ENCODE measurements at regions not wholly inside any gene's neighbourhood (a gene's known extent, or its start where the extent isn't known, plus 50 kb on each side); places are given as distances from the start of the nearest gene placed in this dataset.

DNA sequence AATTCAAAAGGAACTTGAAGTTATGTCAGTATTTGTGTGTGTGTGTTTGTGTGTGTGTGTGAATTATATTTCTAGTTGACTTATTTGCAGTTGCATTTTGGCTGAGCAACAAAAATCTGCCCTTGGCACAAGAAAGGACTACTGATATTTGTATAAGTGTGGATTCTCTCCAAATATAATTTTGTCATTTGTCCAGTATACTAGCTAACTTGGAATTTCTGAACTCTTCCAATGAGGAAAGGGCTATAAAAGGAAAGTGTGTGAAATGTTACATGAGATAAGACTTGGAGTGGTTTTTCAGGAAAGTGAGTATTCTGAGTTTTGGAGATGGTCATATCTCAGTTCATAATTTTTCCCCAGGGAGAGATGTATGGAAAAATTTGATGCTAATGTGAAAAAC is 1384.1 kb upstream of the B3GALT2 start:
- POLR2A ChIA-PET, result no interaction called here

GRCh38 chr1:194568610-194569009 is 1382.2 kb upstream of the B3GALT2 start:
- no peak for ATAC-seq
- Histone ChIP-seq H3K4me3 (replicated peaks in 1 of 2; ENCODE audit: low read depth in 1 of 2, low read length in 2 of 2) (no peak overlapping the region), H3K4me1 (ENCODE audit: control insufficient read depth in 1 of 2, insufficient read depth in 2 of 2, low read length in 2 of 2) (no peaks in the 10 kb centered on the region), H3K79me2 (ENCODE audit: insufficient read depth, low read length) (no peaks in the 10 kb centered on the region), H3K36me3 (ENCODE audit: control insufficient read depth in 1 of 2, insufficient read depth in 2 of 2, low read length in 2 of 2) (no peaks in the 10 kb centered on the region), H4K20me1 (ENCODE audit: insufficient read depth) (no peaks in the 10 kb centered on the region), H3K9me2 (ENCODE audit: insufficient read depth) (no peaks in the 10 kb centered on the region), H3K27me3 (ENCODE audit: insufficient read depth, low read length) (no peaks in the 10 kb centered on the region), H3K9ac (ENCODE audit: low read length) (no peak overlapping the region), H2AFZ (ENCODE audit: low read depth, low read length, poor library complexity, severe bottlenecking) (no peak overlapping the region), H3K4me2 (ENCODE audit: low read length) (no peak overlapping the region), H3K9me3 (ENCODE audit: control insufficient read depth in 1 of 2, insufficient read depth in 1 of 2, low read depth in 1 of 2, low read length in 2 of 2) (no peaks in the 10 kb centered on the region), H3K27ac (ENCODE audit: low read depth, low read length) (no peak overlapping the region)
- TF ChIP-seq, protein P1, sequence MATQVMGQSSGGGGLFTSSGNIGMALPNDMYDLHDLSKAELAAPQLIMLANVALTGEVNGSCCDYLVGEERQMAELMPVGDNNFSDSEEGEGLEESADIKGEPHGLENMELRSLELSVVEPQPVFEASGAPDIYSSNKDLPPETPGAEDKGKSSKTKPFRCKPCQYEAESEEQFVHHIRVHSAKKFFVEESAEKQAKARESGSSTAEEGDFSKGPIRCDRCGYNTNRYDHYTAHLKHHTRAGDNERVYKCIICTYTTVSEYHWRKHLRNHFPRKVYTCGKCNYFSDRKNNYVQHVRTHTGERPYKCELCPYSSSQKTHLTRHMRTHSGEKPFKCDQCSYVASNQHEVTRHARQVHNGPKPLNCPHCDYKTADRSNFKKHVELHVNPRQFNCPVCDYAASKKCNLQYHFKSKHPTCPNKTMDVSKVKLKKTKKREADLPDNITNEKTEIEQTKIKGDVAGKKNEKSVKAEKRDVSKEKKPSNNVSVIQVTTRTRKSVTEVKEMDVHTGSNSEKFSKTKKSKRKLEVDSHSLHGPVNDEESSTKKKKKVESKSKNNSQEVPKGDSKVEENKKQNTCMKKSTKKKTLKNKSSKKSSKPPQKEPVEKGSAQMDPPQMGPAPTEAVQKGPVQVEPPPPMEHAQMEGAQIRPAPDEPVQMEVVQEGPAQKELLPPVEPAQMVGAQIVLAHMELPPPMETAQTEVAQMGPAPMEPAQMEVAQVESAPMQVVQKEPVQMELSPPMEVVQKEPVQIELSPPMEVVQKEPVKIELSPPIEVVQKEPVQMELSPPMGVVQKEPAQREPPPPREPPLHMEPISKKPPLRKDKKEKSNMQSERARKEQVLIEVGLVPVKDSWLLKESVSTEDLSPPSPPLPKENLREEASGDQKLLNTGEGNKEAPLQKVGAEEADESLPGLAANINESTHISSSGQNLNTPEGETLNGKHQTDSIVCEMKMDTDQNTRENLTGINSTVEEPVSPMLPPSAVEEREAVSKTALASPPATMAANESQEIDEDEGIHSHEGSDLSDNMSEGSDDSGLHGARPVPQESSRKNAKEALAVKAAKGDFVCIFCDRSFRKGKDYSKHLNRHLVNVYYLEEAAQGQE (IDR thresholded peaks at IDR 0.05; ENCODE audit: low read depth), result peak; percentile 79
- TF ChIP-seq FOSL1 (IDR thresholded peaks at IDR 0.05; ENCODE audit: low read depth), result no peak
- TF ChIP-seq, protein P2, sequence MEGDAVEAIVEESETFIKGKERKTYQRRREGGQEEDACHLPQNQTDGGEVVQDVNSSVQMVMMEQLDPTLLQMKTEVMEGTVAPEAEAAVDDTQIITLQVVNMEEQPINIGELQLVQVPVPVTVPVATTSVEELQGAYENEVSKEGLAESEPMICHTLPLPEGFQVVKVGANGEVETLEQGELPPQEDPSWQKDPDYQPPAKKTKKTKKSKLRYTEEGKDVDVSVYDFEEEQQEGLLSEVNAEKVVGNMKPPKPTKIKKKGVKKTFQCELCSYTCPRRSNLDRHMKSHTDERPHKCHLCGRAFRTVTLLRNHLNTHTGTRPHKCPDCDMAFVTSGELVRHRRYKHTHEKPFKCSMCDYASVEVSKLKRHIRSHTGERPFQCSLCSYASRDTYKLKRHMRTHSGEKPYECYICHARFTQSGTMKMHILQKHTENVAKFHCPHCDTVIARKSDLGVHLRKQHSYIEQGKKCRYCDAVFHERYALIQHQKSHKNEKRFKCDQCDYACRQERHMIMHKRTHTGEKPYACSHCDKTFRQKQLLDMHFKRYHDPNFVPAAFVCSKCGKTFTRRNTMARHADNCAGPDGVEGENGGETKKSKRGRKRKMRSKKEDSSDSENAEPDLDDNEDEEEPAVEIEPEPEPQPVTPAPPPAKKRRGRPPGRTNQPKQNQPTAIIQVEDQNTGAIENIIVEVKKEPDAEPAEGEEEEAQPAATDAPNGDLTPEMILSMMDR (IDR thresholded peaks at IDR 0.05 in 2 of 3, conservative IDR thresholded peaks at IDR 0.05 in 1 of 3; ENCODE audit: borderline replicate concordance in 1 of 3, insufficient read depth in 1 of 3, low read depth in 2 of 3, low read length in 2 of 3), result peak in 1 of 3 experiments; percentile 34; a peak in 3 of 6 replicates
- CTCF ChIA-PET, result no interaction called here
- DNase-seq (ENCODE audit: low read depth, low spot score), result no peak
- intact Hi-C loops (cut with micrococcal nuclease), result no loop called here
- BruUV-seq (replicated peaks), result no TSS peak
- RAD21 ChIA-PET (ENCODE audit: low non-redundant PET in 1 of 2, low total read pairs in 2 of 2, uncharacterized antibody in 2 of 2, unreplicated experiment in 2 of 2), result no interaction called here
- POLR2A ChIA-PET, result no interaction called here

More for the DNA sequence above, 1384.1 kb upstream of the B3GALT2 start:
- Histone ChIP-seq H3K4me1 (ENCODE audit: control insufficient read depth in 1 of 2, insufficient read depth in 2 of 2, low read length in 2 of 2) (no peaks in the 10 kb centered on the region), H2AFZ (ENCODE audit: low read depth, low read length, poor library complexity, severe bottlenecking) (no peak overlapping the region), H3K27me3 (ENCODE audit: insufficient read depth, low read length) (no peaks in the 10 kb centered on the region), H3K36me3 (ENCODE audit: control insufficient read depth in 1 of 2, insufficient read depth in 2 of 2, low read length in 2 of 2) (no peaks in the 10 kb centered on the region), H3K9me3 (ENCODE audit: control insufficient read depth in 1 of 2, insufficient read depth in 1 of 2, low read depth in 1 of 2, low read length in 2 of 2) (no peaks in the 10 kb centered on the region), H4K20me1 (ENCODE audit: insufficient read depth) (no peaks in the 10 kb centered on the region), H3K9ac (ENCODE audit: low read length) (no peak overlapping the region), H3K79me2 (ENCODE audit: insufficient read depth, low read length) (no peaks in the 10 kb centered on the region), H3K4me2 (ENCODE audit: low read length) (no peak overlapping the region), H3K27ac (ENCODE audit: low read depth, low read length) (no peak overlapping the region), H3K4me3 (replicated peaks in 1 of 2; ENCODE audit: low read depth in 1 of 2, low read length in 2 of 2) (no peak overlapping the region), H3K9me2 (ENCODE audit: insufficient read depth) (no peaks in the 10 kb centered on the region)
- no peak for DNase-seq (ENCODE audit: low read depth, low spot score)
- no TSS peak for BruUV-seq (replicated peaks)
- ChIA-PET RAD21 (ENCODE audit: low non-redundant PET in 1 of 2, low total read pairs in 2 of 2, uncharacterized antibody in 2 of 2, unreplicated experiment in 2 of 2) (no interaction called here), CTCF (no interaction called here)
- TF ChIP-seq EZH2 (IDR thresholded peaks at IDR 0.05), result no peak
- TF ChIP-seq ZNF274 (IDR thresholded peaks at IDR 0.05; ENCODE audit: low read depth, low read length), result no peak
- TF ChIP-seq SRF (IDR thresholded peaks at IDR 0.05; ENCODE audit: low read depth), result no peak
- no peak for TF ChIP-seq TCF7L2 (IDR thresholded peaks at IDR 0.05; ENCODE audit: borderline replicate concordance, extremely low read depth, insufficient read depth, insufficient read length)
- TF ChIP-seq, protein P3, sequence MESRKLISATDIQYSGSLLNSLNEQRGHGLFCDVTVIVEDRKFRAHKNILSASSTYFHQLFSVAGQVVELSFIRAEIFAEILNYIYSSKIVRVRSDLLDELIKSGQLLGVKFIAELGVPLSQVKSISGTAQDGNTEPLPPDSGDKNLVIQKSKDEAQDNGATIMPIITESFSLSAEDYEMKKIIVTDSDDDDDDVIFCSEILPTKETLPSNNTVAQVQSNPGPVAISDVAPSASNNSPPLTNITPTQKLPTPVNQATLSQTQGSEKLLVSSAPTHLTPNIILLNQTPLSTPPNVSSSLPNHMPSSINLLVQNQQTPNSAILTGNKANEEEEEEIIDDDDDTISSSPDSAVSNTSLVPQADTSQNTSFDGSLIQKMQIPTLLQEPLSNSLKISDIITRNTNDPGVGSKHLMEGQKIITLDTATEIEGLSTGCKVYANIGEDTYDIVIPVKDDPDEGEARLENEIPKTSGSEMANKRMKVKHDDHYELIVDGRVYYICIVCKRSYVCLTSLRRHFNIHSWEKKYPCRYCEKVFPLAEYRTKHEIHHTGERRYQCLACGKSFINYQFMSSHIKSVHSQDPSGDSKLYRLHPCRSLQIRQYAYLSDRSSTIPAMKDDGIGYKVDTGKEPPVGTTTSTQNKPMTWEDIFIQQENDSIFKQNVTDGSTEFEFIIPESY (IDR thresholded peaks at IDR 0.05; ENCODE audit: extremely low read depth, insufficient replicate concordance, low read length), result no peak
- TF ChIP-seq RAD21 (IDR thresholded peaks at IDR 0.05; ENCODE audit: low read depth), result no peak
- no peak for TF ChIP-seq JUND (IDR thresholded peaks at IDR 0.05)
- no peak for ATAC-seq
- intact Hi-C loops (cut with micrococcal nuclease), result no loop called here

Data from HCT116 (cell line).